ENCODE measurements at regions not wholly inside any gene's neighbourhood (a gene's known extent, or its start where the extent isn't known, plus 50 kb on each side); places are given as distances from the start of the nearest gene placed in this dataset.

- no peak for TF ChIP-seq CTCF (IDR thresholded peaks at IDR 0.05 in 2 of 3, conservative IDR thresholded peaks at IDR 0.05 in 1 of 3; ENCODE audit: control insufficient read depth in 2 of 3, extremely low read depth in 1 of 3, insufficient read depth in 1 of 3, low read depth in 3 of 3, low read length in 3 of 3)
- no peak for TF ChIP-seq ZNF207 (IDR thresholded peaks at IDR 0.05; ENCODE audit: borderline replicate concordance)
- TF ChIP-seq GABPA (IDR thresholded peaks at IDR 0.05; ENCODE audit: low read depth): no peak
- no peak for TF ChIP-seq E2F8 (IDR thresholded peaks at IDR 0.05; ENCODE audit: low read depth, partially characterized antibody)
- TF ChIP-seq RUNX3 (IDR thresholded peaks at IDR 0.05; ENCODE audit: low read length): no peak
- no peak for TF ChIP-seq ELK1 (IDR thresholded peaks at IDR 0.05; ENCODE audit: low read depth, low read length)
These were observed 449.9 kb downstream of the PTPRU start (continued) for GRCh38 chr1:29686012-29686930.
